ENCODE measurements at regions not wholly inside any gene's neighbourhood (a gene's known extent, or its start where the extent isn't known, plus 50 kb on each side); places are given as distances from the start of the nearest gene placed in this dataset.

- TF ChIP-seq CTCF (IDR thresholded peaks at IDR 0.05): no peak
Measured at GRCh38 chr21:18711662-18712061, 308.1 kb upstream of the TMPRSS15 start.

GRCh38 chr21:18715606-18716005 is 312.0 kb upstream of the TMPRSS15 start:
- no peak overlapping the region for H3K4me3 ChIP-seq
- no peak overlapping the region for H3K27ac ChIP-seq
- no peaks in the 10 kb centered on the region for H3K36me3 ChIP-seq
- TF ChIP-seq CTCF (IDR thresholded peaks at IDR 0.05): no peak
- peaks cover 0 to 10% of the 10 kb centered on the region in 2 donors for H3K9me3 ChIP-seq
- no peak for DNase-seq (ENCODE audit: low spot score)
- no peaks in the 10 kb centered on the region for H3K4me1 ChIP-seq
- no peaks in the 10 kb centered on the region for H3K27me3 ChIP-seq

More at GRCh38 chr21:18711662-18712061, 308.1 kb upstream of the TMPRSS15 start:
- H3K27ac ChIP-seq: no peak overlapping the region
- H3K27me3 ChIP-seq: no peaks in the 10 kb centered on the region
- DNase-seq (ENCODE audit: low spot score): no peak
- peaks cover 0 to 10% of the 10 kb centered on the region in 2 donors for H3K9me3 ChIP-seq
- H3K36me3 ChIP-seq: no peaks in the 10 kb centered on the region
- no peak overlapping the region for H3K4me3 ChIP-seq
- no peaks in the 10 kb centered on the region for H3K4me1 ChIP-seq

DNA sequence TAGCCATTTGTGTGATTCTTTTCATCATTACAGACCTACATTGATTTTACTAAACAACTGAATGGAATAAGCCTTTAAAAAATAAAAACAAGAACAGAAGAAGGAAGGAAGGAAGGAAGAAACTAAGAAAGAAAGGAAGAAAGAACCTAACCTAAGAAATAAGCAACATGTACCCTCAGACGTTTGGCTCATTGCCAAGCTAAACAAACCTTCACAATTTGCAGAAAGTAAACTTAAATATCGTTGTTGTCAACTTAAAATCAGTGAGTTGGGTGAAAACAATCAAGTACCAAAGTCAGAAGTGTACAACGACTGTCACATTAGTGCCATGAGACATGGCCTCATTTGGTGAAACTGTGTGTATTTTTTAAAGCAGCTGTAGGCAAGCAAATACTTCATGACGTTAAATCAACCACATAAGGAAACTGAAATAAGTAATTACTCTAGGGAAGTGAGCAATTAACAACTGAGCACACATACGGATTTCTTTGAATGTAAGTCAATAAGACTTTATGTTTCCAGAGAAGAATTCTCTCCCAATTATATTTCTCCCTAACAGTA is 313.1 kb upstream of the TMPRSS15 start:
- no peak for DNase-seq (ENCODE audit: low spot score)
- Histone ChIP-seq H3K27me3 (no peaks in the 10 kb centered on the region), H3K27ac (no peak overlapping the region), H3K9me3 (peaks cover 0 to 3% of the 10 kb centered on the region in 2 donors), H3K36me3 (no peaks in the 10 kb centered on the region), H3K4me3 (no peak overlapping the region), H3K4me1 (no peaks in the 10 kb centered on the region)
- TF ChIP-seq CTCF (IDR thresholded peaks at IDR 0.05): no peak

- H3K4me1 ChIP-seq: no peaks in the 10 kb centered on the region
- H3K9me3 ChIP-seq: no peaks in the 10 kb centered on the region
- no peaks in the 10 kb centered on the region for H3K27me3 ChIP-seq
- H3K27ac ChIP-seq: no peak overlapping the region
- H3K36me3 ChIP-seq: no peaks in the 10 kb centered on the region
- DNase-seq (ENCODE audit: low spot score): no peak
- H3K4me3 ChIP-seq: no peak overlapping the region
- TF ChIP-seq CTCF (IDR thresholded peaks at IDR 0.05): no peak
Measured at GRCh38 chr21:18722193-18722592, 318.6 kb upstream of the TMPRSS15 start.

DNA sequence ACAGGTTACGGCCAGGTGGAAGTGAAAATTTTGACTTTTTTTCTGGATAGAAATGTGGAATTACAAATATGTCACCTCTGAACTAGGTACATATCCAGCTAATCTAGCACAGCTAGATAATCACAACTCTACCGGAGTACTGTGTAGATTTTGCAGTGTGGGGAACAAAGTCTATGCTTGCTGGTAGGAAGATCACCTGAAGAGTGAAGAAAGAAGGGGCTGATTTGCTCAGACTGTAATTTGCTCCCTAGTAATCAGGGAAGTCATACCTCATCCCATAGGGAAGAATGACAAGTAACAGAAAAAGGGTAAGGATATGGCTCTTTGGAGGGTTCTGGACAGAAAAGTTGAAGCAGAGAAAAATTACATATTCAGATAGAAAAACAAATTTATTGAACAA is 319.6 kb upstream of the TMPRSS15 start:
- no peak for TF ChIP-seq CTCF (IDR thresholded peaks at IDR 0.05)
- H3K4me1 ChIP-seq: no peaks in the 10 kb centered on the region
- no peaks in the 10 kb centered on the region for H3K27me3 ChIP-seq
- no peak for DNase-seq (ENCODE audit: low spot score)
- H3K9me3 ChIP-seq: no peaks in the 10 kb centered on the region
- no peak overlapping the region for H3K27ac ChIP-seq
- H3K4me3 ChIP-seq: no peak overlapping the region
- no peaks in the 10 kb centered on the region for H3K36me3 ChIP-seq

GRCh38 chr21:18725653-18726052 is 322.1 kb upstream of the TMPRSS15 start:
- H3K4me3 ChIP-seq: no peak overlapping the region
- no peak for TF ChIP-seq CTCF (IDR thresholded peaks at IDR 0.05)
- no peak for DNase-seq (ENCODE audit: low spot score)
- no peaks in the 10 kb centered on the region for H3K9me3 ChIP-seq
- no peaks in the 10 kb centered on the region for H3K4me1 ChIP-seq
- H3K27ac ChIP-seq: no peak overlapping the region
- no peaks in the 10 kb centered on the region for H3K36me3 ChIP-seq
- H3K27me3 ChIP-seq: no peaks in the 10 kb centered on the region

Measured in right atrium auricular region (tissue), 2 donors.